Osteoblast (primary cell): ENCODE measurements at regions not wholly inside any gene's neighbourhood (a gene's known extent, or its start where the extent isn't known, plus 50 kb on each side); places are given as distances from the start of the nearest gene placed in this dataset.

Experiments used
- DNase-seq: peaks from one replicate; pipeline ENCODE4 v3.0.0; 2011; ENCODE audit warnings: low spot score, mixed read lengths; ENCODE audit not compliant: insufficient read length; ENCODE audit errors: missing footprints
- H2AFZ ChIP-seq: 2 replicates; pipeline ENCODE4 v1.6.0; 2011; ENCODE audit warnings: mild to moderate bottlenecking, low read length
- H3K27ac ChIP-seq: 2 replicates; pipeline ENCODE4 v1.5.1; 2011; ENCODE audit warnings: mild to moderate bottlenecking, low read depth, low read length, moderate library complexity
- H3K27me3 ChIP-seq: 2 replicates; pipeline ENCODE4 v1.6.0; 2012; ENCODE audit warnings: mild to moderate bottlenecking, control low read depth, inconsistent platforms, low read length, moderate library complexity; ENCODE audit not compliant: insufficient read depth
- H3K36me3 ChIP-seq: 2 replicates; pipeline ENCODE4 v1.5.1; 2011; ENCODE audit warnings: mild to moderate bottlenecking, low read length, control low read depth, moderate library complexity; ENCODE audit not compliant: insufficient read depth
- H3K4me1 ChIP-seq: 2 replicates; pipeline ENCODE4 v1.5.1; 2011; ENCODE audit warnings: mild to moderate bottlenecking, low read length, control low read depth, moderate library complexity; ENCODE audit not compliant: insufficient read depth
- H3K4me2 ChIP-seq: 2 replicates; pipeline ENCODE4 v1.6.0; 2011; ENCODE audit warnings: mild to moderate bottlenecking, low read length; ENCODE audit not compliant: insufficient read depth
- H3K4me3 ChIP-seq: fragments of 200-600 bp; sonication (generic); 3 replicates; pipeline ENCODE4 v1.5.1; 2012; ENCODE audit warnings: mild to moderate bottlenecking, low read length, inconsistent platforms; ENCODE audit not compliant: insufficient read depth
- H3K79me2 ChIP-seq: 2 replicates; pipeline ENCODE4 v1.6.0; 2012; ENCODE audit warnings: mild to moderate bottlenecking, low read length, control low read depth, inconsistent platforms; ENCODE audit not compliant: insufficient read depth
- H3K9me3 ChIP-seq: 2 replicates; pipeline ENCODE4 v1.5.1; 2011; ENCODE audit warnings: low read depth, low read length, control low read depth
- H4K20me1 ChIP-seq: 2 replicates; pipeline ENCODE4 v1.6.0; 2012; ENCODE audit warnings: mild to moderate bottlenecking, low read length, control low read depth; ENCODE audit not compliant: insufficient read depth
- TF ChIP-seq, protein P1 (sequence below): IDR thresholded peaks from 2 replicates; pipeline ENCODE4 v1.5.1; 2011; ENCODE audit warnings: mild to moderate bottlenecking, low read depth, low read length, moderate library complexity; ENCODE audit errors: extremely low read depth

GRCh38 chr18:52175406-52175805 lies 164.6 kb upstream of the DCC start:
- TF ChIP-seq, protein P1, sequence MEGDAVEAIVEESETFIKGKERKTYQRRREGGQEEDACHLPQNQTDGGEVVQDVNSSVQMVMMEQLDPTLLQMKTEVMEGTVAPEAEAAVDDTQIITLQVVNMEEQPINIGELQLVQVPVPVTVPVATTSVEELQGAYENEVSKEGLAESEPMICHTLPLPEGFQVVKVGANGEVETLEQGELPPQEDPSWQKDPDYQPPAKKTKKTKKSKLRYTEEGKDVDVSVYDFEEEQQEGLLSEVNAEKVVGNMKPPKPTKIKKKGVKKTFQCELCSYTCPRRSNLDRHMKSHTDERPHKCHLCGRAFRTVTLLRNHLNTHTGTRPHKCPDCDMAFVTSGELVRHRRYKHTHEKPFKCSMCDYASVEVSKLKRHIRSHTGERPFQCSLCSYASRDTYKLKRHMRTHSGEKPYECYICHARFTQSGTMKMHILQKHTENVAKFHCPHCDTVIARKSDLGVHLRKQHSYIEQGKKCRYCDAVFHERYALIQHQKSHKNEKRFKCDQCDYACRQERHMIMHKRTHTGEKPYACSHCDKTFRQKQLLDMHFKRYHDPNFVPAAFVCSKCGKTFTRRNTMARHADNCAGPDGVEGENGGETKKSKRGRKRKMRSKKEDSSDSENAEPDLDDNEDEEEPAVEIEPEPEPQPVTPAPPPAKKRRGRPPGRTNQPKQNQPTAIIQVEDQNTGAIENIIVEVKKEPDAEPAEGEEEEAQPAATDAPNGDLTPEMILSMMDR = no peak
- Histone ChIP-seq H3K9me3 (peaks cover 3% of the 10 kb centered on the region), H3K4me1 (no peaks in the 10 kb centered on the region), H3K4me2 (no peak overlapping the region), H3K79me2 (no peaks in the 10 kb centered on the region), H3K4me3 (no peak overlapping the region), H3K27me3 (no peaks in the 10 kb centered on the region), H4K20me1 (no peaks in the 10 kb centered on the region), H3K36me3 (no peaks in the 10 kb centered on the region), H2AFZ (no peak overlapping the region), H3K27ac (no peak overlapping the region)
- no peak for DNase-seq

GRCh38 chr18:52183107-52183506 lies 156.9 kb upstream of the DCC start:
- Histone ChIP-seq H3K27me3 (no peaks in the 10 kb centered on the region), H3K9me3 (peaks cover 3% of the 10 kb centered on the region), H3K4me3 (no peak overlapping the region), H3K79me2 (no peaks in the 10 kb centered on the region), H3K27ac (no peak overlapping the region), H3K36me3 (no peaks in the 10 kb centered on the region), H3K4me1 (no peaks in the 10 kb centered on the region), H2AFZ (no peak overlapping the region), H4K20me1 (no peaks in the 10 kb centered on the region), H3K4me2 (no peak overlapping the region)
- DNase-seq = no peak
- TF ChIP-seq, protein P1 = no peak

DNA sequence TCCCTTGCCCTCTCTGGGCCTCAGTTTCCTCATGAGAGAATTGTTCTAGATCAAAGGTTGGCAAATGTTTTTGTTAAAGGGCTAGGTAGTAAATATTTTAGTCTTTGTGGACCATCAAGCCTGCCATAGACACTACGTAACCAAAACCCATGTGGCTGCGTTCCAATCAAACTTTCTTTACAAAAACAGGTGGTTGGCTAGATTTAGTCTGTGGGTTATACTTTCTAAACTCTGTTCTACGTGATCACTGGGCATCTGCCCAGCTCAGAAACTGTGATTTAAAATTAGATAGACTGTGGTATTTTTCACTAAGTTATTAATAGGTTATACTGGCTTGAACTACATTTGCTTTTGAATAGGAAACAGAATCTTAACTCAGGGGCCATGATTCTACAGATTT lies 149.8 kb upstream of the DCC start:
- Histone ChIP-seq H3K4me2 (no peak overlapping the region), H3K4me1 (no peaks in the 10 kb centered on the region), H3K4me3 (no peak overlapping the region), H3K9me3 (no peaks in the 10 kb centered on the region), H3K79me2 (no peaks in the 10 kb centered on the region), H3K36me3 (no peaks in the 10 kb centered on the region), H3K27me3 (no peaks in the 10 kb centered on the region), H2AFZ (no peak overlapping the region), H4K20me1 (no peaks in the 10 kb centered on the region), H3K27ac (no peak overlapping the region)
- TF ChIP-seq, protein P1 = no peak
- DNase-seq = no peak

GRCh38 chr18:52190631-52191030 lies 149.4 kb upstream of the DCC start:
- no peaks in the 10 kb centered on the region for H3K27me3 ChIP-seq
- H3K79me2 ChIP-seq = no peaks in the 10 kb centered on the region
- no peak for DNase-seq
- H3K27ac ChIP-seq = no peak overlapping the region
- H2AFZ ChIP-seq = no peak overlapping the region
- TF ChIP-seq, protein P1 = no peak
- no peaks in the 10 kb centered on the region for H3K36me3 ChIP-seq
- no peaks in the 10 kb centered on the region for H3K9me3 ChIP-seq
- H3K4me2 ChIP-seq = no peak overlapping the region
- H4K20me1 ChIP-seq = no peaks in the 10 kb centered on the region
- no peak overlapping the region for H3K4me3 ChIP-seq
- no peaks in the 10 kb centered on the region for H3K4me1 ChIP-seq
